Spleen (tissue), 11 donors: ENCODE measurements at regions not wholly inside any gene's neighbourhood (a gene's known extent, or its start where the extent isn't known, plus 50 kb on each side); places are given as distances from the start of the nearest gene placed in this dataset.
A peak's percentile ranks its signal among the peaks of the same experiment; 100 is the strongest.
"Not testable (repeated sequence)": the region's sequence is repeated elsewhere in the genome, so short reads cannot be mapped to it uniquely, and the experiment has no call there.

Source experiments
- DNase-seq: peaks from one replicate; pipeline ENCODE4 v3.0.0-alpha.2; 2020
- H3K27ac ChIP-seq, 8 donors: fragments of 200-600 bp; sonication (generic) in 7 of 8; 1 replicate in 4 of 8; 2 replicates in 4 of 8; pipeline versions ENCODE4 v1.5.0 to v1.8.0; 2016 to 2021; ENCODE audit warnings: inconsistent platforms in 4 of 8, mild to moderate bottlenecking in 4 of 8, moderate library complexity in 1 of 8
- H3K27me3 ChIP-seq, 7 donors: fragments of 200-600 bp; sonication (generic) in 6 of 7; replicated peaks in 1 of 7; 1 replicate in 4 of 7; 2 replicates in 3 of 7; pipeline versions ENCODE4 v1.5.0 to v1.8.0; 2016 to 2021; ENCODE audit warnings: inconsistent platforms in 3 of 7, mild to moderate bottlenecking in 1 of 7
- H3K36me3 ChIP-seq, 6 donors: fragments of 200-600 bp; sonication (generic) in 5 of 6; 1 replicate in 4 of 6; 2 replicates in 2 of 6; pipeline versions ENCODE4 v1.5.0 to v1.8.0; 2016 to 2021; ENCODE audit warnings: inconsistent platforms in 2 of 6
- H3K4me1 ChIP-seq, 6 donors: fragments of 200-600 bp; sonication (generic) in 5 of 6; 1 replicate in 3 of 6; 2 replicates in 3 of 6; pipeline versions ENCODE4 v1.5.0 to v1.8.0; 2016 to 2021; ENCODE audit warnings: inconsistent platforms in 3 of 6
- H3K4me3 ChIP-seq, 8 donors: fragments of 200-600 bp; sonication (generic) in 7 of 8; 1 replicate in 4 of 8; 2 replicates in 4 of 8; pipeline versions ENCODE4 v1.5.0 to v1.8.0; 2016 to 2021; ENCODE audit warnings: inconsistent platforms in 4 of 8, mild to moderate bottlenecking in 4 of 8, moderate library complexity in 2 of 8
- H3K9me3 ChIP-seq, 8 donors: fragments of 200-600 bp; sonication (generic) in 7 of 8; 1 replicate in 4 of 8; 2 replicates in 4 of 8; pipeline versions ENCODE4 v1.5.0 to v1.8.0; 2016 to 2021; ENCODE audit warnings: inconsistent platforms in 4 of 8
- POLR2A ChIP-seq, 3 donors: fragments of 450-650 bp; IDR thresholded peaks; one replicate each; pipeline ENCODE4 v1.5.1; 2017; ENCODE audit warnings: antibody characterized with exemption in 3 of 3, mild to moderate bottlenecking in 1 of 3
- POLR2AphosphoS5 ChIP-seq, 3 donors: sonication (generic); formaldehyde crosslinking; IDR thresholded peaks; one replicate each; pipeline ENCODE4 v1.5.1; 2017; ENCODE audit warnings: antibody characterized with exemption in 3 of 3
- WGBS, 5 donors: extraction: QIAGEN DNeasy Blood & Tissue Kit in 3 of 5; methylation state at CpG; one replicate each; pipeline versions ENCODE4 v1.1.5 to v1.1.7; 2013 to 2018; 5-methylcytosine and 5-hydroxymethylcytosine counted together
- intact Hi-C: fragments of 100-400 bp; cut with DNase I; formaldehyde crosslinking; loops from one replicate; pipeline ENCODE4 v1.15.0; 2023; ENCODE audit warnings: low total_unique reads
- TF ChIP-seq, protein P1 (sequence below), 11 experiments: fragments of 200-600 bp in 7 of 11; fragments of 450-650 bp in 4 of 11; sonication (generic) in 4 of 11; IDR thresholded peaks in 8 of 11; conservative IDR thresholded peaks in 3 of 11; 1 replicate in 7 of 11; 2 replicates in 4 of 11; pipeline versions ENCODE4 v1.4.0 to v1.8.0; 2016 to 2021; ENCODE audit warnings: antibody characterized with exemption in 11 of 11, inconsistent platforms in 4 of 11, mild to moderate bottlenecking in 1 of 11
- donor health status: healthy with polysubstance abuse.
- donor health status: DM: no; HTN: no; CAD: no; lungs with moderate emphysema.
- donor health status: DM: no; HTN: no; CAD: no.
- donor health status: Bipolar disorder and iron deficiency.
- donor health status: healthy.
- donor health status: DM: no; HTN: no; CAD: no.
- donor health status: DM: yes; HTN: yes; CAD: no.

DNA sequence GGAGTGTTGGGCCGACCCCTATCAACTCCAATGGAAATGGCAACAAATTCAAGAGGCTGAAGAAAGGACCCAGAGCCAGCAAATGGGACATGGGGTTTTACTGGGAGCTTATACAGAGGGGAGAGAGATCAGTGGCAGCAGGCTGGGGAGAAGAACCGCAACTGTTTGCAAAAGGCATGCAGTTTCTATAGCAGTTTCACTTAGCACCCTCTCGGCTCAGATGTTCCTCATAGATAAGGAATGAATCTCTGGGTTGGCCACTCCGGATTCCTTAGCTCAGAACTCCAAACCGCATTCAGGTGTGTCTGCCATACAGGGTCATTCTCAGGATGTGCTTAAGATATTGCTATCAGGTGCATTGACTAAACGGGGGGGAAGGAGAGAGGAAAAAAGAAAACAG, 71.1 kb upstream of the RPL38 start:
- Histone ChIP-seq H3K9me3 (no peaks in the 10 kb centered on the region), H3K4me1 (no peaks in the 10 kb centered on the region), H3K27me3 (peaks cover 0 to 87% (median 18%) of the 10 kb centered on the region in 7 donors), H3K27ac (no peak overlapping the region), H3K36me3 (no peaks in the 10 kb centered on the region), H3K4me3 (no peak overlapping the region)
- intact Hi-C loops, result no loop called here
- TF ChIP-seq, protein P1, sequence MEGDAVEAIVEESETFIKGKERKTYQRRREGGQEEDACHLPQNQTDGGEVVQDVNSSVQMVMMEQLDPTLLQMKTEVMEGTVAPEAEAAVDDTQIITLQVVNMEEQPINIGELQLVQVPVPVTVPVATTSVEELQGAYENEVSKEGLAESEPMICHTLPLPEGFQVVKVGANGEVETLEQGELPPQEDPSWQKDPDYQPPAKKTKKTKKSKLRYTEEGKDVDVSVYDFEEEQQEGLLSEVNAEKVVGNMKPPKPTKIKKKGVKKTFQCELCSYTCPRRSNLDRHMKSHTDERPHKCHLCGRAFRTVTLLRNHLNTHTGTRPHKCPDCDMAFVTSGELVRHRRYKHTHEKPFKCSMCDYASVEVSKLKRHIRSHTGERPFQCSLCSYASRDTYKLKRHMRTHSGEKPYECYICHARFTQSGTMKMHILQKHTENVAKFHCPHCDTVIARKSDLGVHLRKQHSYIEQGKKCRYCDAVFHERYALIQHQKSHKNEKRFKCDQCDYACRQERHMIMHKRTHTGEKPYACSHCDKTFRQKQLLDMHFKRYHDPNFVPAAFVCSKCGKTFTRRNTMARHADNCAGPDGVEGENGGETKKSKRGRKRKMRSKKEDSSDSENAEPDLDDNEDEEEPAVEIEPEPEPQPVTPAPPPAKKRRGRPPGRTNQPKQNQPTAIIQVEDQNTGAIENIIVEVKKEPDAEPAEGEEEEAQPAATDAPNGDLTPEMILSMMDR (IDR thresholded peaks at IDR 0.05 in 8 of 11, conservative IDR thresholded peaks at IDR 0.05 in 3 of 11), result no peak
- TF ChIP-seq POLR2A (IDR thresholded peaks at IDR 0.05) (no peak), POLR2AphosphoS5 (IDR thresholded peaks at IDR 0.05) (no peak)
- WGBS, 5 donors, result 72 to 86% (median 75%) methylated on average over 6 of the region's 6 CpGs
- peak; percentile 1 for DNase-seq

DNA sequence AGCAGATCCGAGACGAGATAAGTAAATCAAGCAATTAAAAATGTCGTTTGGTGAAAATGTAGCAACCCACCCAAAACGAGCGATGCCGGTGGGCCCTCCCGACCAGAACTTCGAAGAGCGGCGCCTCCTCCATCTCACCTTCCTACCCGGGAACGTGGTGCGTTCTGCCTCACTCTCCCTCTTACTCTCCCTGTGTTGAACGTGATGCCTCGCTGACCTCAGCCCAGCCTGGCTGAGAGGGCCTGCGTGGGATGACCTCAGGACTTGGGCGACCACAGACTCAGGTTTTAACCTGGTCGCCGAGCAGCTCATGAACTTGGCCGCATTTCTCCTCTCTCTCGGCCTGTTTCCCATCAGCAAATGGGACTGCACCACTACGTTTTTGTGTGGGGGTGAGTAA, 69.7 kb upstream of the RPL38 start:
- Histone ChIP-seq H3K4me1 (no peaks in the 10 kb centered on the region), H3K27me3 (peaks cover 0 to 84% (median 18%) of the 10 kb centered on the region in 7 donors), H3K4me3 (no peak overlapping the region), H3K27ac (no peak overlapping the region), H3K36me3 (no peaks in the 10 kb centered on the region), H3K9me3 (peaks cover 0 to 2% (median 0%) of the 10 kb centered on the region in 8 donors)
- TF ChIP-seq POLR2AphosphoS5 (IDR thresholded peaks at IDR 0.05) (no peak), POLR2A (IDR thresholded peaks at IDR 0.05) (no peak)
- TF ChIP-seq, protein P1 (IDR thresholded peaks at IDR 0.05 in 8 of 11, conservative IDR thresholded peaks at IDR 0.05 in 3 of 11), result no peak
- peak; percentile 41 for DNase-seq
- WGBS, 5 donors, result 79 to 88% (median 82%) methylated on average over 22 of the region's 22 CpGs
- intact Hi-C loops, result no loop called here

DNA sequence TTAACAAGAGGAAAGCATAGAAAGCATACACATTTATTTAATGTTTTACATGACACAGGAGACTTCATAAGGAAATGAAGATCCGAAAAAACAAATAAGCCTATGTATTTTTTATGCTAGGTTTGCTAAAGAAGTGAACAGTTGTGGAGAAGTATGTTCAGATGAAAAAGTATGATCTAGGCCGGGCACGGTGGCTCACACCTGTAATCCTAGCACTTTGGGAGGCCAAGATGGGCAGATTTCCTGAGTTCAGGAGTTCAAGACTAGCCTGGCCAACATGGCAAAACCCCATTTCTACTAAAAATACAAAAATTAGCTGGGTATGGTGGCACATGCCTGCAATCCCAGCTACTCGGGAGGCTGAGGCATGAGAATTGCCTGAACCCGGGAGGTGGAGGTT, 69.2 kb upstream of the RPL38 start:
- H3K4me3 ChIP-seq, H3K4me1 ChIP-seq, DNase-seq, H3K9me3 ChIP-seq, H3K27ac ChIP-seq, H3K36me3 ChIP-seq, intact Hi-C loops: not testable (repeated sequence)
- peaks cover 0 to 79% (median 18%) of the 10 kb centered on the region in 7 donors for H3K27me3 ChIP-seq
- WGBS, 5 donors, result 85 to 91% (median 89%) methylated on average over 3 to 5 of the region's 5 CpGs

DNA sequence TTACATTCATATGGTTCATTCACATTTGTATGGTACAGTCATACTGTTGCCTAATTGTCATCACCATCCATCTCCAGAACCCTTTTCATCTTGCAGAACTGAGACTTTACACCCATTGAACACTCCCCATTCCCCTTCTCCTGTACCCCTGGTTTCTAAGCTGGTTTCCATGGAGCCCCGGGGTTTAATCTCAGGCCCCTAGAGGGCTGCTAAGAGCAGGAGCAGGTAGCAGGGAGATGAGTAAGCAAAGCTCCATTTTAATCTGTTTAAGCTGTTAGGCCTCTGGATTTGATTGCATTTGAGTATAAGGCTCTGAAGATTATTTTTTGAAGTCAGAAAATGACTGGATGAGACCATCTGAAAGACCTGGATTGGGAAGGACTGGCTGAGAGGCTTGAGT, 68.5 kb upstream of the RPL38 start:
- Histone ChIP-seq H3K27me3 (peaks cover 0 to 72% (median 18%) of the 10 kb centered on the region in 7 donors), H3K4me3 (no peak overlapping the region), H3K9me3 (peaks cover 0 to 14% (median 3%) of the 10 kb centered on the region in 8 donors), H3K4me1 (no peaks in the 10 kb centered on the region), H3K36me3 (no peaks in the 10 kb centered on the region), H3K27ac (no peak overlapping the region)
- no peak for TF ChIP-seq POLR2A (IDR thresholded peaks at IDR 0.05)
- no peak for TF ChIP-seq POLR2AphosphoS5 (IDR thresholded peaks at IDR 0.05)
- TF ChIP-seq, protein P1 (IDR thresholded peaks at IDR 0.05 in 8 of 11, conservative IDR thresholded peaks at IDR 0.05 in 3 of 11), result no peak
- WGBS, 5 donors, result 75 to 96% (median 85%) methylated on average over 1 of the region's 1 CpG
- DNase-seq, result no peak
- intact Hi-C loops, result no loop called here
